GM23338 (cell line): ENCODE measurements at regions not wholly inside any gene's neighbourhood (a gene's known extent, or its start where the extent isn't known, plus 50 kb on each side); places are given as distances from the start of the nearest gene placed in this dataset.

Experiments used
- CREB1 ChIP-seq: fragments of 250-450 bp; sonication (Bioruptor Pico); IDR thresholded peaks from 2 replicates; pipeline ENCODE4 v1.5.0; 2020; ENCODE audit warnings: low read depth, mild to moderate bottlenecking, moderate library complexity
- CTCF ChIP-seq, 2 experiments: fragments of 200-600 bp in 1 of 2; sonication (generic) in 1 of 2; conservative IDR thresholded peaks; 2 replicates each; pipeline versions ENCODE4 v1.5.1 to v1.6.1; 2016 to 2017; ENCODE audit warnings: antibody characterized with exemption in 2 of 2, low read depth in 2 of 2, mild to moderate bottlenecking in 2 of 2, moderate library complexity in 1 of 2
- EZH2phosphoT487 ChIP-seq: fragments of 200-600 bp; sonication (generic); IDR thresholded peaks from one replicate; pipeline ENCODE4 v1.8.1; 2018; ENCODE audit warnings: antibody characterized with exemption; ENCODE audit not compliant: unreplicated experiment
- JUNB ChIP-seq: IDR thresholded peaks from one replicate; pipeline ENCODE4 v1.6.1; 2016; ENCODE audit warnings: antibody characterized with exemption; ENCODE audit not compliant: unreplicated experiment
- NANOG ChIP-seq: IDR thresholded peaks from 2 replicates; pipeline ENCODE4 v1.6.1; 2016; ENCODE audit warnings: antibody characterized with exemption, borderline replicate concordance
- POLR2AphosphoS5 ChIP-seq: IDR thresholded peaks from 2 replicates; pipeline ENCODE4 v1.6.1; 2016; ENCODE audit warnings: antibody characterized with exemption, low read depth
- STAT1 ChIP-seq: IDR thresholded peaks from one replicate; pipeline ENCODE4 v1.6.1; 2016; ENCODE audit warnings: antibody characterized with exemption; ENCODE audit not compliant: unreplicated experiment
- ZNF114 ChIP-seq: fragments of 250-450 bp; sonication (Bioruptor Pico); IDR thresholded peaks from 2 replicates; pipeline ENCODE4 v1.5.0; 2020; ENCODE audit warnings: mild to moderate bottlenecking, moderate library complexity
- ZNF331 ChIP-seq: fragments of 250-450 bp; sonication (Bioruptor Pico); IDR thresholded peaks from 2 replicates; pipeline ENCODE4 v1.5.0; 2020; ENCODE audit warnings: low read depth, mild to moderate bottlenecking, moderate library complexity
- TF ChIP-seq, protein P1 (sequence below): fragments of 250-450 bp; sonication (Bioruptor Pico); IDR thresholded peaks from 2 replicates; pipeline ENCODE4 v1.5.0; 2020; ENCODE audit warnings: mild to moderate bottlenecking, moderate library complexity

- TF ChIP-seq CTCF (conservative IDR thresholded peaks at IDR 0.05; ENCODE audit: low read depth in 2 of 2) (no peak), ZNF331 (CRISPR knock-in tag) (no peak), STAT1 (no peak), NANOG (no peak), JUNB (no peak), ZNF114 (CRISPR knock-in tag) (no peak), POLR2AphosphoS5 (no peak), CREB1 (CRISPR knock-in tag) (no peak), EZH2phosphoT487 (no peak)
- TF ChIP-seq, protein P1, sequence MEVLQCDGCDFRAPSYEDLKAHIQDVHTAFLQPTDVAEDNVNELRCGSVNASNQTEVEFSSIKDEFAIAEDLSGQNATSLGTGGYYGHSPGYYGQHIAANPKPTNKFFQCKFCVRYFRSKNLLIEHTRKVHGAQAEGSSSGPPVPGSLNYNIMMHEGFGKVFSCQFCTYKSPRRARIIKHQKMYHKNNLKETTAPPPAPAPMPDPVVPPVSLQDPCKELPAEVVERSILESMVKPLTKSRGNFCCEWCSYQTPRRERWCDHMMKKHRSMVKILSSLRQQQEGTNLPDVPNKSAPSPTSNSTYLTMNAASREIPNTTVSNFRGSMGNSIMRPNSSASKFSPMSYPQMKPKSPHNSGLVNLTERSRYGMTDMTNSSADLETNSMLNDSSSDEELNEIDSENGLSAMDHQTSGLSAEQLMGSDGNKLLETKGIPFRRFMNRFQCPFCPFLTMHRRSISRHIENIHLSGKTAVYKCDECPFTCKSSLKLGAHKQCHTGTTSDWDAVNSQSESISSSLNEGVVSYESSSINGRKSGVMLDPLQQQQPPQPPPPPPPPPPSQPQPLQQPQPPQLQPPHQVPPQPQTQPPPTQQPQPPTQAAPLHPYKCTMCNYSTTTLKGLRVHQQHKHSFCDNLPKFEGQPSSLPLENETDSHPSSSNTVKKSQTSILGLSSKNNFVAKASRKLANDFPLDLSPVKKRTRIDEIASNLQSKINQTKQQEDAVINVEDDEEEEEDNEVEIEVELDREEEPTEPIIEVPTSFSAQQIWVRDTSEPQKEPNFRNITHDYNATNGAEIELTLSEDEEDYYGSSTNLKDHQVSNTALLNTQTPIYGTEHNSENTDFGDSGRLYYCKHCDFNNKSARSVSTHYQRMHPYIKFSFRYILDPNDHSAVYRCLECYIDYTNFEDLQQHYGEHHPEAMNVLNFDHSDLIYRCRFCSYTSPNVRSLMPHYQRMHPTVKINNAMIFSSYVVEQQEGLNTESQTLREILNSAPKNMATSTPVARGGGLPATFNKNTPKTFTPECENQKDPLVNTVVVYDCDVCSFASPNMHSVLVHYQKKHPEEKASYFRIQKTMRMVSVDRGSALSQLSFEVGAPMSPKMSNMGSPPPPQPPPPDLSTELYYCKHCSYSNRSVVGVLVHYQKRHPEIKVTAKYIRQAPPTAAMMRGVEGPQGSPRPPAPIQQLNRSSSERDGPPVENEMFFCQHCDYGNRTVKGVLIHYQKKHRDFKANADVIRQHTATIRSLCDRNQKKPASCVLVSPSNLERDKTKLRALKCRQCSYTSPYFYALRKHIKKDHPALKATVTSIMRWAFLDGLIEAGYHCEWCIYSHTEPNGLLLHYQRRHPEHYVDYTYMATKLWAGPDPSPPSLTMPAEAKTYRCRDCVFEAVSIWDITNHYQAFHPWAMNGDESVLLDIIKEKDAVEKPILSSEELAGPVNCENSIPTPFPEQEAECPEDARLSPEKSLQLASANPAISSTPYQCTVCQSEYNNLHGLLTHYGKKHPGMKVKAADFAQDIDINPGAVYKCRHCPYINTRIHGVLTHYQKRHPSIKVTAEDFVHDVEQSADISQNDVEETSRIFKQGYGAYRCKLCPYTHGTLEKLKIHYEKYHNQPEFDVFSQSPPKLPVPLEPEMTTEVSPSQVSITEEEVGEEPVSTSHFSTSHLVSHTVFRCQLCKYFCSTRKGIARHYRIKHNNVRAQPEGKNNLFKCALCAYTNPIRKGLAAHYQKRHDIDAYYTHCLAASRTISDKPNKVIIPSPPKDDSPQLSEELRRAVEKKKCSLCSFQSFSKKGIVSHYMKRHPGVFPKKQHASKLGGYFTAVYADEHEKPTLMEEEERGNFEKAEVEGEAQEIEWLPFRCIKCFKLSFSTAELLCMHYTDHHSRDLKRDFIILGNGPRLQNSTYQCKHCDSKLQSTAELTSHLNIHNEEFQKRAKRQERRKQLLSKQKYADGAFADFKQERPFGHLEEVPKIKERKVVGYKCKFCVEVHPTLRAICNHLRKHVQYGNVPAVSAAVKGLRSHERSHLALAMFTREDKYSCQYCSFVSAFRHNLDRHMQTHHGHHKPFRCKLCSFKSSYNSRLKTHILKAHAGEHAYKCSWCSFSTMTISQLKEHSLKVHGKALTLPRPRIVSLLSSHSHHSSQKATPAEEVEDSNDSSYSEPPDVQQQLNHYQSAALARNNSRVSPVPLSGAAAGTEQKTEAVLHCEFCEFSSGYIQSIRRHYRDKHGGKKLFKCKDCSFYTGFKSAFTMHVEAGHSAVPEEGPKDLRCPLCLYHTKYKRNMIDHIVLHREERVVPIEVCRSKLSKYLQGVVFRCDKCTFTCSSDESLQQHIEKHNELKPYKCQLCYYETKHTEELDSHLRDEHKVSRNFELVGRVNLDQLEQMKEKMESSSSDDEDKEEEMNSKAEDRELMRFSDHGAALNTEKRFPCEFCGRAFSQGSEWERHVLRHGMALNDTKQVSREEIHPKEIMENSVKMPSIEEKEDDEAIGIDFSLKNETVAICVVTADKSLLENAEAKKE (CRISPR knock-in tag), result no peak
Measured at GRCh38 chr2:176544557-176544956, 275.3 kb downstream of the MTX2 start (continued).
